Cardiac muscle cell (in vitro differentiated cells and primary cell): ENCODE measurements at regions not wholly inside any gene's neighbourhood (a gene's known extent, or its start where the extent isn't known, plus 50 kb on each side); places are given as distances from the start of the nearest gene placed in this dataset.
"Not testable (repeated sequence)": the region's sequence is repeated elsewhere in the genome, so short reads cannot be mapped to it uniquely, and the experiment has no call there.

Source experiments
- DNase-seq, 2 donors: peaks; one replicate each; pipeline versions ENCODE4 v3.0.0 to v3.0.0-alpha.2; 2010 to 2017; ENCODE audit warnings: low read depth in 1 of 2, low spot score in 1 of 2
- H3K27ac ChIP-seq: fragments of 200-600 bp; sonication (generic); 2 replicates; pipeline ENCODE4 v1.5.1; 2016
- H3K27me3 ChIP-seq: fragments of 200-600 bp; sonication (generic); 2 replicates; pipeline ENCODE4 v1.6.0; 2016; ENCODE audit warnings: control low read depth
- H3K36me3 ChIP-seq: fragments of 200-600 bp; sonication (generic); 2 replicates; pipeline ENCODE4 v1.5.1; 2016; ENCODE audit warnings: control low read depth
- H3K4me1 ChIP-seq: fragments of 200-600 bp; sonication (generic); 2 replicates; pipeline ENCODE4 v1.8.1; 2017; ENCODE audit warnings: low read depth, mild to moderate bottlenecking, mixed run types
- H3K4me3 ChIP-seq: fragments of 200-600 bp; sonication (generic); 2 replicates; pipeline ENCODE4 v1.5.1; 2016; ENCODE audit warnings: mild to moderate bottlenecking
- H3K9me3 ChIP-seq: fragments of 200-600 bp; sonication (generic); 2 replicates; pipeline ENCODE4 v1.5.1; 2017; ENCODE audit warnings: low read depth, mild to moderate bottlenecking, control low read depth

- H3K4me1 ChIP-seq, H3K4me3 ChIP-seq, H3K36me3 ChIP-seq, H3K27me3 ChIP-seq, H3K27ac ChIP-seq, DNase-seq, H3K9me3 ChIP-seq: not testable (repeated sequence)
Measured at GRCh38 chr4:49519150-49520035, 533.3 kb downstream of the CWH43 start.

GRCh38 chr4:49523816-49524765 lies 538.0 kb downstream of the CWH43 start:
- H3K27me3 ChIP-seq, H3K9me3 ChIP-seq, H3K4me3 ChIP-seq, H3K4me1 ChIP-seq, H3K27ac ChIP-seq, H3K36me3 ChIP-seq, DNase-seq: not testable (repeated sequence)

GRCh38 chr4:49558916-49559676 lies 573.0 kb downstream of the CWH43 start:
- not testable (repeated sequence) for H3K4me3 ChIP-seq, H3K36me3 ChIP-seq, H3K4me1 ChIP-seq, H3K9me3 ChIP-seq, H3K27ac ChIP-seq, DNase-seq, H3K27me3 ChIP-seq

GRCh38 chr4:49560131-49560816 lies 574.2 kb downstream of the CWH43 start:
- H3K36me3 ChIP-seq, H3K9me3 ChIP-seq, H3K4me3 ChIP-seq, H3K27ac ChIP-seq, H3K4me1 ChIP-seq, DNase-seq, H3K27me3 ChIP-seq: not testable (repeated sequence)

GRCh38 chr4:49560883-49561282 lies 574.8 kb downstream of the CWH43 start:
- not testable (repeated sequence) for H3K4me3 ChIP-seq, H3K9me3 ChIP-seq, H3K36me3 ChIP-seq, H3K27me3 ChIP-seq, H3K27ac ChIP-seq, DNase-seq, H3K4me1 ChIP-seq

GRCh38 chr4:49570248-49570647 lies 584.2 kb downstream of the CWH43 start:
- not testable (repeated sequence) for H3K4me1 ChIP-seq, H3K27ac ChIP-seq, DNase-seq, H3K36me3 ChIP-seq, H3K4me3 ChIP-seq, H3K27me3 ChIP-seq, H3K9me3 ChIP-seq

GRCh38 chr4:49573666-49574215 lies 587.7 kb downstream of the CWH43 start:
- not testable (repeated sequence) for H3K4me3 ChIP-seq, H3K9me3 ChIP-seq, H3K36me3 ChIP-seq, H3K4me1 ChIP-seq, DNase-seq, H3K27ac ChIP-seq, H3K27me3 ChIP-seq

GRCh38 chr4:49575250-49575649 lies 589.2 kb downstream of the CWH43 start:
- DNase-seq, H3K9me3 ChIP-seq: not testable (repeated sequence)

GRCh38 chr4:49578371-49578770 lies 592.3 kb downstream of the CWH43 start:
- H3K9me3 ChIP-seq, DNase-seq, H3K4me1 ChIP-seq, H3K4me3 ChIP-seq, H3K27me3 ChIP-seq, H3K27ac ChIP-seq, H3K36me3 ChIP-seq: not testable (repeated sequence)

More at GRCh38 chr4:49575250-49575649, 589.2 kb downstream of the CWH43 start:
- not testable (repeated sequence) for H3K4me3 ChIP-seq, H3K27me3 ChIP-seq, H3K36me3 ChIP-seq, H3K27ac ChIP-seq, H3K4me1 ChIP-seq

- H3K9me3 ChIP-seq, H3K4me1 ChIP-seq, DNase-seq, H3K27ac ChIP-seq, H3K4me3 ChIP-seq, H3K36me3 ChIP-seq, H3K27me3 ChIP-seq: not testable (repeated sequence)
Measured at GRCh38 chr4:49578899-49579298, 592.8 kb downstream of the CWH43 start.

GRCh38 chr4:49580166-49580565 lies 594.1 kb downstream of the CWH43 start:
- not testable (repeated sequence) for H3K27ac ChIP-seq, H3K9me3 ChIP-seq, H3K27me3 ChIP-seq, DNase-seq, H3K4me1 ChIP-seq, H3K36me3 ChIP-seq, H3K4me3 ChIP-seq

- H3K4me1 ChIP-seq, H3K36me3 ChIP-seq, H3K9me3 ChIP-seq, H3K27me3 ChIP-seq, H3K4me3 ChIP-seq, H3K27ac ChIP-seq, DNase-seq: not testable (repeated sequence)
Measured at GRCh38 chr4:49588401-49588800, 602.3 kb downstream of the CWH43 start.

- not testable (repeated sequence) for H3K4me3 ChIP-seq, DNase-seq, H3K27ac ChIP-seq, H3K36me3 ChIP-seq, H3K27me3 ChIP-seq, H3K4me1 ChIP-seq, H3K9me3 ChIP-seq
Measured at GRCh38 chr4:49618436-49618835, 632.4 kb downstream of the CWH43 start.
